ENCODE measurements at regions not wholly inside any gene's neighbourhood (a gene's known extent, or its start where the extent isn't known, plus 50 kb on each side); places are given as distances from the start of the nearest gene placed in this dataset.

DNA sequence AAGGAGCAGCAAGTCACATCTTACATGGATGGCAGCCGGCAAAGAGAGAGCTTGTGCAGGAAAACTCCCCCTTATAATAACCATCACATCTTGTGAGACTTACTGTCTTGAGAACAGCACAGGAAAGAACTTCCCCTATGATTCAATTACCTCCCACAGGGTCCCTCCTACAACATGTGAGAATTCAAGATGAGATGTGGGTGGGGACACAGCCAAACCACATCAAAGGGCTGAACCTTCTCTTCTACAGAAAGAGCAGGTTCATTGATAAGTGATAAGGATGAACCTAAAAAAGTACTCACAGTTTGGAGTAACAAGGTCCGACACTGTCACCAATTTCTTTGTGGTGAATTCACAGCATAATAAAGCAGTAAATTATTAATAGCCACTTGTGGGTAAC is 422.2 kb upstream of the FSIP2 start:
- DNase-seq (ENCODE audit: low read depth in 1 of 2, low spot score in 2 of 2), result no peak
- H3K9me3 ChIP-seq (replicated peaks), result no peaks in the 10 kb centered on the region
- H3K4me3 ChIP-seq, result no peak overlapping the region
- no peaks in the 10 kb centered on the region for H3K4me1 ChIP-seq (replicated peaks)
- no peaks in the 10 kb centered on the region for H3K36me3 ChIP-seq
- no peak overlapping the region for H3K27ac ChIP-seq
- no peaks in the 10 kb centered on the region for H3K27me3 ChIP-seq (replicated peaks)

DNA sequence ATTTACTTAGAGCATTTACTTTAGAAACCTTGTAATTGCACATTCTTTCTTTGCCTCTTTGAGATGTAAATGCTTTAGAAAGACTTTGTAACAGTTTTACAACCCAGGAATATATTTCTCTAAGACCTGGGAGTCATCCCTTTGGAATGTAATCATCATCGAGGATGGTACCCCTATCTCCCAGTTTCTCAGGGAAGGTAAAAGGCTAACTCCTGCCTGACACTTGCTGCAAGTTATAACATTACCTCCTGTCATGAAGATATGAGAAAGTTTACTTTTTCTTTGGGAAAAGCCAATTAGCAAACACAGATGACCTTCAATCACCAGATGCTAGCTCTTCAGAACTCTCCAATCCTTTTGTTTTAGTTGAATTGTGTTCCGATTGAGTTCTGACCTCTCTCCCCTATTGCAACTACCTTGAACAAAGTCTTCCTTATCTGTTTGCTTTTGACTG is 420.3 kb upstream of the FSIP2 start:
- no peaks in the 10 kb centered on the region for H3K9me3 ChIP-seq (replicated peaks)
- H3K4me3 ChIP-seq, result no peak overlapping the region
- no peaks in the 10 kb centered on the region for H3K36me3 ChIP-seq
- no peak overlapping the region for H3K27ac ChIP-seq
- H3K4me1 ChIP-seq (replicated peaks), result no peaks in the 10 kb centered on the region
- no peak for DNase-seq (ENCODE audit: low read depth in 1 of 2, low spot score in 2 of 2)
- no peaks in the 10 kb centered on the region for H3K27me3 ChIP-seq (replicated peaks)

DNA sequence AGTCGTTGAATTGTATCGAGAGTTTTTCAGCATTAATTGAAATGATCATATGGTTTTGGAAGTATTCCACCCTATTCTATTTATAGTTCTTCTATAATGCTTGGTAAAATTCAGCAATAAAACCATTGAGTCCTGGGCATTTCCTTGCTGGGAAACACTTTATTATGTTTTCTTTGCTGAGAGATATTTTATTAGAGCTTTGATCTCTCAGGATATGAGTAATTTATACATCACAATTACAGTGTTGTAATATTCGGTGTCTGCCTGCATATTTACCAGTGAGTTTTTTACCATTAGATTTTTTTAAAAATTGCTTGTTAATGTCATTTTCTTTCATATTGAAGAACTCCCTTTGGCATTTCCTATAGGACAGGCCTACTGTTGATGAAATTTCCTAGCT is 402.7 kb upstream of the FSIP2 start:
- Histone ChIP-seq H3K9me3 (replicated peaks) (no peaks in the 10 kb centered on the region; the same call in 1 of the 2 replicates), H3K27me3 (replicated peaks) (no peaks in the 10 kb centered on the region), H3K4me3 (no peak overlapping the region), H3K36me3 (no peaks in the 10 kb centered on the region), H3K27ac (no peak overlapping the region), H3K4me1 (replicated peaks) (no peaks in the 10 kb centered on the region)
- DNase-seq (ENCODE audit: low read depth in 1 of 2, low spot score in 2 of 2), result no peak

DNA sequence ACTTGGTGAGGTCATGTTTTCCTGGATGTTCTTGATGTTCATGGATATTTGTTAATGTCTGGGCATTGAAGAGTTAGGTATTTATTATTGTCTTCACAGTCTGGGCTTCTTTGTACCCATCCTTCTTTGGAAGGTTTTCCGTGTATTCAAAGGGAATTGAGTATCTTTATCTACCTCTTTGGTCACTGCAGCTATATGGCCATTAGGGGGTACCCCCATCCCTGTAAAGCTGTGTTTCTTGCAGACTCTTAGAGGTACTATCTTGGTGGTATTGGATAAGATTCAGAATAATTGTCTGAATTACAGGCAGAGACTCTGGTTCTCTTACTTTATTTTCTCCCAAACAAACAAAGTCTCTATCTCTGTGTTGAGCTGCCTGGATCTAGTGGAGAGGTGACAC is 401.6 kb upstream of the FSIP2 start:
- Histone ChIP-seq H3K36me3 (no peaks in the 10 kb centered on the region), H3K9me3 (replicated peaks) (no peaks in the 10 kb centered on the region; the same call in 1 of the 2 replicates), H3K4me3 (no peak overlapping the region), H3K4me1 (replicated peaks) (no peaks in the 10 kb centered on the region), H3K27ac (no peak overlapping the region), H3K27me3 (replicated peaks) (no peaks in the 10 kb centered on the region)
- DNase-seq (ENCODE audit: low read depth in 1 of 2, low spot score in 2 of 2), result no peak

DNA sequence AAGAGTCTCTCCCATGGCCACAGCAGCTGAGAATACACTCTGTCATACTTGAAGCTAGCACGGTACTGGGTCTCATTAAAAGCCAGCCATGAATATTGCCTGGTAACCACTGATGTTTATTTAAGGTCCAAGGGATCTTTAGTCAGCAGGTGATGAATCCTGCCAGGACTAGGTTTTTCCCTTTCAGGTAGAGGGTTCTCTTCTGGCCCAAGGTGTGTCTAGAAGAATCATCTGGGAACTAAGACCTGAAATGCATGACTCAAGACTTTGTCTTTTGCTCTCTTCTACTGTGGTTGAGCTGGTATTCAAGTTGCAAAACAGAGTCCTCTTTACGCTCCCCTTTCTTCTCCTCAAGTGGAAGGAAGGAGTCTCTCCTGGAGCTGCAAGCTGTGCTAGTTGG is 400.5 kb upstream of the FSIP2 start:
- no peaks in the 10 kb centered on the region for H3K36me3 ChIP-seq
- DNase-seq (ENCODE audit: low read depth in 1 of 2, low spot score in 2 of 2), result no peak
- no peaks in the 10 kb centered on the region for H3K27me3 ChIP-seq (replicated peaks)
- no peaks in the 10 kb centered on the region; the same call in 1 of the 2 replicates for H3K9me3 ChIP-seq (replicated peaks)
- H3K27ac ChIP-seq, result no peak overlapping the region
- H3K4me3 ChIP-seq, result no peak overlapping the region
- no peaks in the 10 kb centered on the region for H3K4me1 ChIP-seq (replicated peaks)

DNA sequence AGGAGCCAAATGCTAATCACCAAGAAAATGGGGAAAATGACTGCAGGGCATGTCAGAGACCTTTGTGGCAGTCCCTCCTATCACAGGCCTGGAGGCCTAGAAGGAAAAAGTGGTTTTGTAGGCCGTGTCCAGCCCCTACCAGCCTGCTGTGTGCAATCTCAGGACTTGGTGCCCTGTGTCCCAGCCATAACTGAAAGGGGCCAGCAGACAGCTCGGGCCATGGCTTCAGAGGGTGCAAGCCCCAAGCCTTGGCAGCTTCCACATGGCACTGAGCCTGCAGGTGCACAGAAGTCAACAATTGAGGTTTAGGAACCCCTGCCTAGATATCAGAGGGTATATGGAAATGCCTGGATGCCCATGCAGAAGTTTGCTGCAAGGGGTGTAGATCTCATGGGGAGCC is 391.2 kb upstream of the FSIP2 start:
- Histone ChIP-seq H3K4me1 (replicated peaks) (no peaks in the 10 kb centered on the region), H3K36me3 (no peaks in the 10 kb centered on the region), H3K27me3 (replicated peaks) (0 out of 2 replicates have a peak, but pooled peaks cover 2% of the 10 kb centered on the region), H3K27ac (no peak overlapping the region), H3K9me3 (replicated peaks) (no peaks in the 10 kb centered on the region), H3K4me3 (no peak overlapping the region)
- DNase-seq (ENCODE audit: low read depth in 1 of 2, low spot score in 2 of 2), result no peak

DNA sequence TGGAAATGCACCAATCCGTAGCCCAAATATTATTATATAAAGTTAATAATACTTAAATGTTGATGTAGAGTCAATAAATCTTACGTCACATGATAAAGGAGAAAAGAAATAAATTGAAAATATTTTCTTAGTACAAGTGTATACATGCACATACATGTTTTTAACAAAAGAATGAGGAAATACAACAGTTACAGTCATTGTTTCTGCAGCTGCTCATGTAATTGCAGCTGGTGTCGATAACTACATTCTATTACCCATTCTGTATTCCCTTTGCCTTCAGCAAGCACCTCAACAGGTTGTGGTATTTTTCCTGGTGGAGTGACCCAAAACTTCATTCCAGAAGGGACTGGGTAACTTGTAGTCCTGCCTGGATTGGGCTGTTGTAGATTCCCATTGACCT is 377.8 kb upstream of the FSIP2 start:
- Histone ChIP-seq H3K4me3 (no peak overlapping the region), H3K36me3 (no peaks in the 10 kb centered on the region), H3K4me1 (replicated peaks) (no peaks in the 10 kb centered on the region), H3K9me3 (replicated peaks) (no peaks in the 10 kb centered on the region), H3K27me3 (replicated peaks) (no peaks in the 10 kb centered on the region), H3K27ac (no peak overlapping the region)
- DNase-seq (ENCODE audit: low read depth in 1 of 2, low spot score in 2 of 2), result no peak

DNA sequence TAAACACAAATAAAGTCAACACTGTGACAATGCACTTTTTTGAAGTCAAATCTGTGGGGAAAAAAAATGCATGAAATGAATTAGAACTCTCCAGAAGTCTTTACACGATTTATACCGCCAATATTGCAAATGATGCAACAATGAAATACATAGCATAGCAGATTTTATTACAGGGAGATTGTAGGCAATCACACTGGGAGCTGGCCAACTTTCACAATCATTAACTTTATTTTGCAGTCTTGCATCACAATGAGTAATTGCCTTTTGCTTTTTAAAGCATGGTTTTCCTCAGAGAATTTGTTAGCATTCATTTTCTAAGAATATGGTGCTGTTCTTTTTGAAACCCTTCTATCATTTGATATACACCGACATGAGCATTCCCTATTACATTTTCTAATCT is 366.4 kb upstream of the FSIP2 start:
- Histone ChIP-seq H3K9me3 (replicated peaks) (no peaks in the 10 kb centered on the region), H3K27ac (no peak overlapping the region), H3K36me3 (no peaks in the 10 kb centered on the region), H3K27me3 (replicated peaks) (no peaks in the 10 kb centered on the region), H3K4me3 (no peak overlapping the region), H3K4me1 (replicated peaks) (no peaks in the 10 kb centered on the region)
- no peak for DNase-seq (ENCODE audit: low read depth in 1 of 2, low spot score in 2 of 2)

DNA sequence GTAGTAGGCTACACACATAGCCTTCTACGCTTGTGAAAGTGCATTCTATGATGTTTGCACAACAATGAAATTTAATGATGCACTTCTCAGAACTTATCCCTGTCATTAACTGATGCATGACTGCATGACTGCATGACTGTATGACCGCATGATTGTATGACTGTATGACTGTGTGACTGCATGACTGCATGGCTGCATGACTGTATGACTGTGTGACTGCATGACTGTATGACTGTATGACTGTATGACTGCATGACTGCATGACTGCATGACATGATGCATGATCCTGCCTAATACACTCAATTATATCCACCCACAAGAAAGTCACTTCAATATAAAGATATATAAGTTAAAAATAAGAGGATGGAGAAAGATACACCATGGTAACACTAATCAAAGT is 365.4 kb upstream of the FSIP2 start:
- H3K36me3 ChIP-seq, result no peaks in the 10 kb centered on the region
- no peak for DNase-seq (ENCODE audit: low read depth in 1 of 2, low spot score in 2 of 2)

DNA sequence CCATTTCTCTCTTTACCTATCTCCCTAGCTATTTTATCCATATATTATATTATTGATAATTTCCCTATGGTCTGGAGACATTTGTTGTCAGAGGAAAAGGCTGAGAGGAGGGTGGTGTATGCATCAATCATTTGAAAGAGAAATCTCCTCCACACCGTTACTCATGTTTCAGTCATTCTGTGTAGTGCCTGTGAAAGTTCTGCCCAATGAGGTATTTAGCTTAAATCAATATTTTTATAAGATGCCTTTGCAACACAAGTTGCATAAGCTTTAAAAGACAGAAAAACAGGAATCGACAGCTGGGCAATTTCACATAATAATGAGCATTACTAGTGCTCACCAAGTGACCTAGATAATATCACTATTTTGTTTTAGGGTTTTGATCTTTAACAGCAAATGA is 363.7 kb upstream of the FSIP2 start:
- DNase-seq (ENCODE audit: low read depth in 1 of 2, low spot score in 2 of 2), result no peak
- H3K9me3 ChIP-seq (replicated peaks), result no peaks in the 10 kb centered on the region

More for the DNA sequence above, 365.4 kb upstream of the FSIP2 start:
- Histone ChIP-seq H3K27me3 (replicated peaks) (no peaks in the 10 kb centered on the region), H3K9me3 (replicated peaks) (no peaks in the 10 kb centered on the region), H3K27ac (no peak overlapping the region), H3K4me3 (no peak overlapping the region), H3K4me1 (replicated peaks) (no peaks in the 10 kb centered on the region)

DNA sequence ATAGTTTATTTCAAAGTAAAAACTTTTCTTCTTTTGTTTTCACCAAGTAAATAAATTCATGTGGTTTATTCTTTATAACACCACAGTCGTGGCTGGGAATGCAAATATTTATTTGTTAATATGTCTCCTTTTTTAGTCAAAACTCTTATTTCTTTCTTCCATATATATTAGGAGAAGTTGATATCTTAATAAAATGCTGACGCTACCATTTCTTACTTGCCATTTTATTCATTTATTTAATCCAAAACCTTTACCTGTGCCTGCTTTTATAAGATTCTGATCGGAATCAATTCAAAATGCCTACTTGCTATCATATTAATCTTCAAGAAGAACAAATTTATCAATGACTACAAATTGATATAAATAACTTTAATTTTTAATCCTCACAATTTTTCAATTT is 362.9 kb upstream of the FSIP2 start:
- Histone ChIP-seq H3K27me3 (replicated peaks) (no peaks in the 10 kb centered on the region), H3K4me1 (replicated peaks) (no peaks in the 10 kb centered on the region), H3K36me3 (no peaks in the 10 kb centered on the region), H3K4me3 (no peak overlapping the region), H3K27ac (no peak overlapping the region), H3K9me3 (replicated peaks) (no peaks in the 10 kb centered on the region)
- no peak for DNase-seq (ENCODE audit: low read depth in 1 of 2, low spot score in 2 of 2)

More for the DNA sequence above, 363.7 kb upstream of the FSIP2 start:
- Histone ChIP-seq H3K27me3 (replicated peaks) (no peaks in the 10 kb centered on the region), H3K27ac (no peak overlapping the region), H3K36me3 (no peaks in the 10 kb centered on the region), H3K4me1 (replicated peaks) (no peaks in the 10 kb centered on the region), H3K4me3 (no peak overlapping the region)

DNA sequence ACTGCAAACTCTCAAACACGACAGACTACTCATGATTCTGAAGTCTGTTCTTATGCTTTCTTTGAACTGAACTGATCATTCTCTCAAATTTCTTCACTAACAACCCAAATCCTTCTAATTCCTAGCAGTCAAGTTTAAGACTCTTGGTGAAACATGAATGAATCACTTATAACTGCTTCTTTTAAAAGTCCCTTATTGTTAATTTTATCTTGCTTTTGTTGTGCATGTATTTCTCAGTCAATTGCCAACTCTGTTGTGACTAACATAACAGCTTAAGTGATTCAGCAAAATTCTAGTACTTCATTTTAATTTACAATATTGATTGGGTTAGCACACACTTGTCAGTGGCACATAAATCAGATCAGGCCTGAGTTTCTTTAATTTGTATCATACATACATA is 357.0 kb upstream of the FSIP2 start:
- H3K4me1 ChIP-seq (replicated peaks), result no peaks in the 10 kb centered on the region
- no peaks in the 10 kb centered on the region for H3K27me3 ChIP-seq (replicated peaks)
- no peaks in the 10 kb centered on the region for H3K36me3 ChIP-seq
- H3K9me3 ChIP-seq (replicated peaks), result no peaks in the 10 kb centered on the region
- no peak overlapping the region for H3K4me3 ChIP-seq
- DNase-seq (ENCODE audit: low read depth in 1 of 2, low spot score in 2 of 2), result no peak
- H3K27ac ChIP-seq, result no peak overlapping the region

DNA sequence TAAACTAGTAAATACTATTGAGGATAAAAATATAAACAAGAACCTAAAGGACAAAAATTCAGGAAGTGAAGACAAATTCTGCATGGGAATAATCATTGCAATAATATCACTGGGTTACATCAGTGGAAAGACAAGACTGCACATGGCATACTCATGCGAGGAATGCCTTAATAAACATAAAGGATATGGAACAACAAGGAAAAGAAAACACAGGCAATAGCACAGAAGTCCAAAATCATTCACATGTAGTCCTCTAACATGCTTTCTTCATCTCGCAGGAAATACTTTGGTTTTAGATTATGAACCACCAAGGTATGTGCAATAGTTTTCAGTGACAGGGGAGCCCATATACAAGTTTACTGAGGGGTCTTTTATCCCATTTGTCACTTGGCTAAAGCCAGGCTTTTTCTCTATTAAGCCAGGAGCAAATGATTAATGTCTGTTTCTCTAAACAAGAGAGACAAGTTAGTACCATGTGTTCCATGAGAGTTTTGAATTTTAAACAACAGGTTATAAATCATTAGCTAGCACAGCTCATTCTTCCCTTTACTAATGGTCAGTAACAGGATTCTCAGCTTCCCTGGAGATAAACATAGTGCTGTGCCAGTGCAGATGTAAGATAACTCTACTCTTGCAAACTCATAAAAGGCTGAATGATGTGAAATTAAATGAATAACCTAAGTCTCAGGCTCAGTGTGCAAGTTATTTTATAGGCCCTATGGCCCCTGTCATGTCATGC is 353.6 kb upstream of the FSIP2 start:
- H3K9me3 ChIP-seq (replicated peaks), result no peaks in the 10 kb centered on the region
- H3K36me3 ChIP-seq, result no peaks in the 10 kb centered on the region
- H3K4me1 ChIP-seq (replicated peaks), result no peaks in the 10 kb centered on the region
- H3K27me3 ChIP-seq (replicated peaks), result no peaks in the 10 kb centered on the region; the same call in 1 of the 2 replicates
- H3K4me3 ChIP-seq, result no peak overlapping the region
- DNase-seq (ENCODE audit: low read depth in 1 of 2, low spot score in 2 of 2), result no peak
- H3K27ac ChIP-seq, result no peak overlapping the region

DNA sequence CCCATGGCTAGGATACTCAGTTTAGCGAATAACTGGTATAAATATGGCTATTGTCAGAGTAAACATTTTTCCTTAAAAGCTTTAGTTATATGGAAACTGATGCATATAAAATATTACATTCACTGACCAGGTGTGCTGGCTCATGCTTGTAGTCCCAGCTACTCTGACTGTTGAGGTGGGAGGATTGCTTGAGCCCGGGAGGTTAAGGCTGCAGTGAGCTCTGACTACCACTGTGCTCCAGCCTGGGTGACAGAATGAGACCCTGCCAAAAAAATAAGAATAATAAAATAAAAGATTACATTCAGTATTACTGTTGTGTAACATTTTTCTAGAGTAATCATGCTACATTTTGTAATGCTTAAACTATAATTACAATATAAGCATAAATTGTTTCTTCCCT is 350.4 kb upstream of the FSIP2 start:
- Histone ChIP-seq H3K27ac (no peak overlapping the region), H3K27me3 (replicated peaks) (no peaks in the 10 kb centered on the region; the same call in 1 of the 2 replicates), H3K4me1 (replicated peaks) (no peaks in the 10 kb centered on the region), H3K9me3 (replicated peaks) (no peaks in the 10 kb centered on the region), H3K4me3 (no peak overlapping the region), H3K36me3 (no peaks in the 10 kb centered on the region)
- DNase-seq (ENCODE audit: low read depth in 1 of 2, low spot score in 2 of 2), result no peak

DNA sequence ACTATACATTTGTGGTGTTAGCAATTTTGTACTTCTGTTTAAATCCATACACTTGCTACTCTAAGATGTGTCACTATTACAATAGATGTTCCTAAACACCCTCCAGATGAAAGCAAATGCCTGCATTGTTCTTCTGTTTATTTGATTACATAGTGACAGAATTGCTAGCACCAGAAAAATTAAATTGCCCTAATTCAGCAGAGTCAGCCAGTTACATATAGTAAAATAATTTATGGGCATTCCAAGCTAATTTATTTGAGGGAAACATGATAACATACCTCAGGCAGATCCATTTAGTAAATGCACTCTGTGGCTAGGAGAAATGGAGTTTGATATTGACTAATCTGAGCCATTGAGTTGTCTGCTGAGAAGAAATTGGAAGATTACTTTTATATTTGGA is 347.1 kb upstream of the FSIP2 start:
- Histone ChIP-seq H3K9me3 (replicated peaks) (no peaks in the 10 kb centered on the region), H3K36me3 (no peaks in the 10 kb centered on the region), H3K27me3 (replicated peaks) (no peaks in the 10 kb centered on the region; the same call in 1 of the 2 replicates), H3K4me3 (no peak overlapping the region), H3K27ac (no peak overlapping the region), H3K4me1 (replicated peaks) (no peaks in the 10 kb centered on the region)
- DNase-seq (ENCODE audit: low read depth in 1 of 2, low spot score in 2 of 2), result no peak

Data from SJSA1 (cell line).